ENCODE measurements at regions not wholly inside any gene's neighbourhood (a gene's known extent, or its start where the extent isn't known, plus 50 kb on each side); places are given as distances from the start of the nearest gene placed in this dataset.

DNA sequence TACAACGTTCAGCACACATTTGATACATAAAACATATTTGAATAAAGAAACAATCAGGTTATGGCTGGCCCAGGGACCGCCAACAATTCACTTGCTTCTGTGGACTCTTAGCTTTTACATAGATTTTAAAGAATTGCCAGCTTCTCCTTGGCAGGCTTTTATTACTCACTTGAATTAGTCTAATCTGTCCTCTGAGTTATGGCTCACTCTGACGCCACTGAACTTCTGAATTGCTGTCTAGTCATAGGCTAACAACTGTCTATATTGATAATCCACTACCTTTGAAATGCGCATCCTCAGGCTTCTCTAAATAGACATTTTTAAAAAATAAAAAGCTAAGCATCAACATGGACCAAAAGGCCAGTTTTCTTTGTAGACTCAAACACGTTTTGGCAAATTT is 317.4 kb upstream of the SGCD start:
- Histone ChIP-seq H4K8ac (ENCODE audit: low read depth, low read length) (no peak overlapping the region), H3K18ac (ENCODE audit: low read length) (no peak overlapping the region), H2AK5ac (ENCODE audit: low read depth, low read length) (no peak overlapping the region), H3K14ac (ENCODE audit: low read length) (no peak overlapping the region), H3K9ac (ENCODE audit: low read depth, low read length, poor library complexity) (no peak overlapping the region), H3K27me3 (ENCODE audit: control insufficient read depth in 3 of 3, insufficient read depth in 3 of 3, low read depth in 1 of 3, low read length in 3 of 3) (no peaks in the 10 kb centered on the region), H3K4me3 (ENCODE audit: low read length in 2 of 2) (no peak overlapping the region), H3K79me1 (ENCODE audit: low read depth, low read length) (no peaks in the 10 kb centered on the region), H3K27ac (replicated peaks; ENCODE audit: low read length) (no peak overlapping the region), H2BK15ac (ENCODE audit: low read length) (no peak overlapping the region), H2AFZ (ENCODE audit: low read length) (no peak overlapping the region), H2BK12ac (ENCODE audit: low read length) (no peak overlapping the region), H3K36me3 (replicated peaks in 1 of 2; ENCODE audit: control insufficient read depth in 2 of 2, insufficient read depth in 2 of 2, low read length in 2 of 2) (no peaks in the 10 kb centered on the region), H4K91ac (ENCODE audit: low read depth, low read length, poor library complexity) (no peak overlapping the region), H3K9me3 (replicated peaks in 1 of 2; ENCODE audit: control insufficient read depth in 2 of 2, insufficient read depth in 1 of 2, low read depth in 1 of 2, low read length in 2 of 2) (peaks cover 0 to 3% of the 10 kb centered on the region in 2 donors), H3K23ac (ENCODE audit: low read depth, low read length, poor library complexity) (no peak overlapping the region), H3K4ac (ENCODE audit: low read length) (no peak overlapping the region), H3K4me2 (ENCODE audit: insufficient read depth, low read length, poor library complexity, severe bottlenecking) (no peak overlapping the region), H2BK120ac (ENCODE audit: low read depth, low read length) (no peak overlapping the region), H2BK5ac (ENCODE audit: low read length) (no peak overlapping the region), H3K4me1 (ENCODE audit: control insufficient read depth in 2 of 2, insufficient read depth in 1 of 2, low read depth in 1 of 2, low read length in 2 of 2) (no peaks in the 10 kb centered on the region)
- no CpG with 5 or more reads among the region's 5 CpGs for WGBS, 2 donors (ENCODE audit: extremely low coverage in 2 of 2, insufficient read length in 2 of 2, insufficient replicate concordance in 1 of 2)
- DNase-seq (ENCODE audit: low spot score), result no peak

DNA sequence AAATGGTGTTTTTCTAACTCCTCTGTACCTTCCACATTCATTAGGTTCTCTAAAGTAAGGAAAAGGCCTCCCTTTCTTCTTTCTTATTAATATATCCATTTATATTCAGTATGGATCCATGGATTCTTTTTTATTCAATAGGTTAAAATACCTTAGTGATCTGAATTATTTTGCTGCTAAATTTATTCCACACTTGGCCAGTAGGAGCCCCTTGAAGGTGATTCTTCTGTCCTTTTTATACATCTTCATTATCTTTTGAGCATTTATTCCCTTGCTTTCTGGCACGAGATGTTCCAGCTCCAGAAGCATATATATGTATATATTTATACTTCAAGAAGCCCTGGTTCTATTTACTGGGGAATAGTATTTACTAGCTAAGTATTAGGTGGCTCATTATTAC is 311.8 kb upstream of the SGCD start:
- Histone ChIP-seq H3K4me1 (ENCODE audit: control insufficient read depth in 2 of 2, insufficient read depth in 1 of 2, low read depth in 1 of 2, low read length in 2 of 2) (no peaks in the 10 kb centered on the region), H3K4me2 (ENCODE audit: insufficient read depth, low read length, poor library complexity, severe bottlenecking) (no peak overlapping the region)
- no CpG with 5 or more reads among the region's 1 CpG for WGBS, 2 donors (ENCODE audit: extremely low coverage in 2 of 2, insufficient read length in 2 of 2, insufficient replicate concordance in 1 of 2)

DNA sequence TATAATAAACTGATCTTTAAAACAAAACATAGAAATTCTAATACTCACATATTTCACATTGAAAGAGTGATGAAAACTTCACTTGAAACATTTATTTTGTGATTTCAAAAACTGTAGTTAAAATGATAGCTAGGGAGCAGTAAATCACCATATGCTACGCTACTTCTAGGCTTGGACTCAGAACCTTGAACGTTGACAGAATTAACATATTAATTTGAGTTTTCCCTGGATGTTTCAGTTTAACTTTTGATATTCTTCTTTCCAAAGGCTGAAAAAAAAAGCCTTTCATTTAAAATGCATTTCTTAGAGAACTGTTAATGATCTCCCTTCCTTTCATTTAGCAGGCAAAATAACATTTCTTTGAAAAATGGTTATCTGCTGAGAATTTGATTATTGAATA is 307.8 kb upstream of the SGCD start:
- no peak for DNase-seq (ENCODE audit: low spot score)
- Histone ChIP-seq H2BK5ac (ENCODE audit: low read length) (no peak overlapping the region), H4K8ac (ENCODE audit: low read depth, low read length) (no peak overlapping the region), H3K79me1 (ENCODE audit: low read depth, low read length) (no peaks in the 10 kb centered on the region), H3K14ac (ENCODE audit: low read length) (no peak overlapping the region), H2BK120ac (ENCODE audit: low read depth, low read length) (no peak overlapping the region), H3K23ac (ENCODE audit: low read depth, low read length, poor library complexity) (no peak overlapping the region), H2AK5ac (ENCODE audit: low read depth, low read length) (no peak overlapping the region), H3K18ac (ENCODE audit: low read length) (no peak overlapping the region), H3K9me3 (replicated peaks in 1 of 2; ENCODE audit: control insufficient read depth in 2 of 2, insufficient read depth in 1 of 2, low read depth in 1 of 2, low read length in 2 of 2) (no peaks in the 10 kb centered on the region), H3K27ac (replicated peaks; ENCODE audit: low read length) (no peak overlapping the region), H3K9ac (ENCODE audit: low read depth, low read length, poor library complexity) (no peak overlapping the region), H3K27me3 (ENCODE audit: control insufficient read depth in 3 of 3, insufficient read depth in 3 of 3, low read depth in 1 of 3, low read length in 3 of 3) (no peaks in the 10 kb centered on the region), H2AFZ (ENCODE audit: low read length) (no peak overlapping the region), H3K4me3 (ENCODE audit: low read length in 2 of 2) (no peak overlapping the region), H4K91ac (ENCODE audit: low read depth, low read length, poor library complexity) (no peak overlapping the region), H2BK12ac (ENCODE audit: low read length) (no peak overlapping the region), H2BK15ac (ENCODE audit: low read length) (no peak overlapping the region), H3K4ac (ENCODE audit: low read length) (no peak overlapping the region), H3K4me1 (ENCODE audit: control insufficient read depth in 2 of 2, insufficient read depth in 1 of 2, low read depth in 1 of 2, low read length in 2 of 2) (no peaks in the 10 kb centered on the region), H3K36me3 (replicated peaks in 1 of 2; ENCODE audit: control insufficient read depth in 2 of 2, insufficient read depth in 2 of 2, low read length in 2 of 2) (no peaks in the 10 kb centered on the region), H3K4me2 (ENCODE audit: insufficient read depth, low read length, poor library complexity, severe bottlenecking) (no peak overlapping the region)
- WGBS, 2 donors (ENCODE audit: extremely low coverage in 2 of 2, insufficient read length in 2 of 2, insufficient replicate concordance in 1 of 2), result no CpG with 5 or more reads among the region's 2 CpGs

More for the DNA sequence above, 311.8 kb upstream of the SGCD start:
- Histone ChIP-seq H3K4me3 (ENCODE audit: low read length in 2 of 2) (no peak overlapping the region), H2AK5ac (ENCODE audit: low read depth, low read length) (no peak overlapping the region), H2AFZ (ENCODE audit: low read length) (no peak overlapping the region), H2BK120ac (ENCODE audit: low read depth, low read length) (no peak overlapping the region), H3K27ac (replicated peaks; ENCODE audit: low read length) (no peak overlapping the region), H3K23ac (ENCODE audit: low read depth, low read length, poor library complexity) (no peak overlapping the region), H3K9ac (ENCODE audit: low read depth, low read length, poor library complexity) (no peak overlapping the region), H3K14ac (ENCODE audit: low read length) (no peak overlapping the region), H3K4ac (ENCODE audit: low read length) (no peak overlapping the region), H3K9me3 (replicated peaks in 1 of 2; ENCODE audit: control insufficient read depth in 2 of 2, insufficient read depth in 1 of 2, low read depth in 1 of 2, low read length in 2 of 2) (no peaks in the 10 kb centered on the region), H2BK12ac (ENCODE audit: low read length) (no peak overlapping the region), H3K36me3 (replicated peaks in 1 of 2; ENCODE audit: control insufficient read depth in 2 of 2, insufficient read depth in 2 of 2, low read length in 2 of 2) (no peaks in the 10 kb centered on the region), H3K27me3 (ENCODE audit: control insufficient read depth in 3 of 3, insufficient read depth in 3 of 3, low read depth in 1 of 3, low read length in 3 of 3) (no peaks in the 10 kb centered on the region), H4K91ac (ENCODE audit: low read depth, low read length, poor library complexity) (no peak overlapping the region), H3K18ac (ENCODE audit: low read length) (no peak overlapping the region), H3K79me1 (ENCODE audit: low read depth, low read length) (no peaks in the 10 kb centered on the region), H2BK5ac (ENCODE audit: low read length) (no peak overlapping the region), H2BK15ac (ENCODE audit: low read length) (no peak overlapping the region), H4K8ac (ENCODE audit: low read depth, low read length) (no peak overlapping the region)
- DNase-seq (ENCODE audit: low spot score), result no peak

DNA sequence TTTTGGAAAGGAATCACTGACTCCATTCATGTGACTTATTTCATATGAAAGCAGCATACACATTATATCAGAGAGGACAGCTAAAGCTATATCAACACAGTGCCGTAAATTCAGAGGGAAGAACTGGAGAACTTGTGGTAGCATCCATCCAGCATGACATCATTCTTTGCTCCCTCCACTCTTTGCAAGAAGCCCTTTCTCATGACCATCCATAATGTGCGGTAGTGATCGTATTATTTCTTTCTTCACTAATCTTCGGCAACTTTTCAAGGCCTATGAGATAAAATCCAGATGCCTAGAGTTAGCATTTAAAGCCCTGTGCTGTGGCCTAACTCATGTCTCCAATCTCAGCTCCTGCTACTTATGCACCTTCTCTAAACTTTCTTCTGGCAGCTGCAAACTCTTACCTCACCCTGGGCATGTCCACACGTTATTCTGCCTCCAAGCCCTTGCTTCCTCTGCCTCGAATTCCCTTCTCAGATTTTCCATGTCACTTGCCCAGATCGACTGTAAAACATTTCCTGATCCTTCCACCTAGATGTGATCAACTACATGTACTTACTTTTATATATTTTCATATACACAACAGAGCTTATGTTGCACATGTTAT is 307.3 kb upstream of the SGCD start:
- no peak overlapping the region for H4K8ac ChIP-seq (ENCODE audit: low read depth, low read length)
- no peak overlapping the region for H3K14ac ChIP-seq (ENCODE audit: low read length)
- no peak overlapping the region for H2BK120ac ChIP-seq (ENCODE audit: low read depth, low read length)
- H3K4ac ChIP-seq (ENCODE audit: low read length), result no peak overlapping the region
- H3K4me1 ChIP-seq (ENCODE audit: control insufficient read depth in 2 of 2, insufficient read depth in 1 of 2, low read depth in 1 of 2, low read length in 2 of 2), result no peaks in the 10 kb centered on the region
- H3K9me3 ChIP-seq (replicated peaks in 1 of 2; ENCODE audit: control insufficient read depth in 2 of 2, insufficient read depth in 1 of 2, low read depth in 1 of 2, low read length in 2 of 2), result no peaks in the 10 kb centered on the region
- no peaks in the 10 kb centered on the region for H3K27me3 ChIP-seq (ENCODE audit: control insufficient read depth in 3 of 3, insufficient read depth in 3 of 3, low read depth in 1 of 3, low read length in 3 of 3)
- no peak overlapping the region for H2BK12ac ChIP-seq (ENCODE audit: low read length)
- no peak overlapping the region for H2AK5ac ChIP-seq (ENCODE audit: low read depth, low read length)
- no peak overlapping the region for H2AFZ ChIP-seq (ENCODE audit: low read length)
- no peak overlapping the region for H3K23ac ChIP-seq (ENCODE audit: low read depth, low read length, poor library complexity)
- no peak overlapping the region for H2BK15ac ChIP-seq (ENCODE audit: low read length)
- H4K91ac ChIP-seq (ENCODE audit: low read depth, low read length, poor library complexity), result no peak overlapping the region
- H3K4me2 ChIP-seq (ENCODE audit: insufficient read depth, low read length, poor library complexity, severe bottlenecking), result no peak overlapping the region
- H2BK5ac ChIP-seq (ENCODE audit: low read length), result no peak overlapping the region
- H3K79me1 ChIP-seq (ENCODE audit: low read depth, low read length), result no peaks in the 10 kb centered on the region
- H3K4me3 ChIP-seq (ENCODE audit: low read length in 2 of 2), result no peak overlapping the region
- no peak overlapping the region for H3K27ac ChIP-seq (replicated peaks; ENCODE audit: low read length)
- no peak overlapping the region for H3K18ac ChIP-seq (ENCODE audit: low read length)
- no peak overlapping the region for H3K9ac ChIP-seq (ENCODE audit: low read depth, low read length, poor library complexity)
- WGBS, 2 donors (ENCODE audit: extremely low coverage in 2 of 2, insufficient read length in 2 of 2, insufficient replicate concordance in 1 of 2), result no CpG with 5 or more reads among the region's 7 CpGs
- H3K36me3 ChIP-seq (replicated peaks in 1 of 2; ENCODE audit: control insufficient read depth in 2 of 2, insufficient read depth in 2 of 2, low read length in 2 of 2), result no peaks in the 10 kb centered on the region
- DNase-seq (ENCODE audit: low spot score), result no peak
